VCaP (cell line): ENCODE measurements at regions not wholly inside any gene's neighbourhood (a gene's known extent, or its start where the extent isn't known, plus 50 kb on each side); places are given as distances from the start of the nearest gene placed in this dataset.

ENCODE experiments used
- H3K27ac ChIP-seq: fragments of 450-650 bp; 2 replicates; pipeline ENCODE4 v1.5.1; 2017
- TF ChIP-seq, protein P1 (sequence below): fragments of 450-650 bp; conservative IDR thresholded peaks from 2 replicates; pipeline ENCODE4 v1.5.1; 2017; ENCODE audit warnings: mild to moderate bottlenecking, moderate library complexity

DNA sequence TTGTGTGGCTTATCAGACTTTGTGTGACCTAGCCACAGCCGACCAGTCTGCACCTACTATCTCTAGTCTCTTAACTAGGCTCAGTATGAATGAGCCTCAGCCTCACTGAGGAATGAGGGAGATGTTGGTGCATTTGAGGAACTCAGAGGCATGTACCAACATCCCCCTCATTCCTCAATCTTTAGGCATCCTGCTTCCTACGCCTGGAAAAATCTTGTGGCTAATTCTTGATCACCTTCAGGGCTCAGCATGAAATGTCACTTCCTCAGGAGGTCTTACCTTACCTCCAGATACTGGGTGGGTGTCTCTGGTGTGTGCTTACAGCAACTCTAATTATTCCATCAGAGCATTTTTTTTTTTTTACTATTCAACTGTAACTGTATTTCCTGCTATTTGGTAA is 148.8 kb upstream of the TMCC3 start:
- TF ChIP-seq, protein P1, sequence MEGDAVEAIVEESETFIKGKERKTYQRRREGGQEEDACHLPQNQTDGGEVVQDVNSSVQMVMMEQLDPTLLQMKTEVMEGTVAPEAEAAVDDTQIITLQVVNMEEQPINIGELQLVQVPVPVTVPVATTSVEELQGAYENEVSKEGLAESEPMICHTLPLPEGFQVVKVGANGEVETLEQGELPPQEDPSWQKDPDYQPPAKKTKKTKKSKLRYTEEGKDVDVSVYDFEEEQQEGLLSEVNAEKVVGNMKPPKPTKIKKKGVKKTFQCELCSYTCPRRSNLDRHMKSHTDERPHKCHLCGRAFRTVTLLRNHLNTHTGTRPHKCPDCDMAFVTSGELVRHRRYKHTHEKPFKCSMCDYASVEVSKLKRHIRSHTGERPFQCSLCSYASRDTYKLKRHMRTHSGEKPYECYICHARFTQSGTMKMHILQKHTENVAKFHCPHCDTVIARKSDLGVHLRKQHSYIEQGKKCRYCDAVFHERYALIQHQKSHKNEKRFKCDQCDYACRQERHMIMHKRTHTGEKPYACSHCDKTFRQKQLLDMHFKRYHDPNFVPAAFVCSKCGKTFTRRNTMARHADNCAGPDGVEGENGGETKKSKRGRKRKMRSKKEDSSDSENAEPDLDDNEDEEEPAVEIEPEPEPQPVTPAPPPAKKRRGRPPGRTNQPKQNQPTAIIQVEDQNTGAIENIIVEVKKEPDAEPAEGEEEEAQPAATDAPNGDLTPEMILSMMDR = no peak
- no peak overlapping the region for H3K27ac ChIP-seq

DNA sequence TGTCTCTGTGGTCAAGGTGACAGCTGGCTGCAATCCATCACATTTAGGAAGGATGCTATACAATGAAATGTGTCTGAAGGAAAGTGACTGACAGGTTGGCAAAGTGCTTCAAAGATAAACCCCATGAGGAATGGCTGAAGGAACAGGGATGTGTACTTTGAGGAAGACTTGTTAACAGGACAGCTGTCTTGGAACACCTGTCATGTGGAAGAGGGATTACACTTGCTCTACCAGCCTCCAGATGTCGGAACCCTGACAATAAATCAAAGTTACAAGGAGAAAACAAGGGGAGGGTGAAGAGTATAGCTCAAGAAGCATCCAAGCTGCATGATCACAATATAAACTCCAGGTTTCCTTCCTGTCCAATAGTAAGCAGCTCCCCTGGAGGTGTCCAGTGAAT is 147.8 kb upstream of the TMCC3 start:
- TF ChIP-seq, protein P1 = no peak
- H3K27ac ChIP-seq = no peak overlapping the region

DNA sequence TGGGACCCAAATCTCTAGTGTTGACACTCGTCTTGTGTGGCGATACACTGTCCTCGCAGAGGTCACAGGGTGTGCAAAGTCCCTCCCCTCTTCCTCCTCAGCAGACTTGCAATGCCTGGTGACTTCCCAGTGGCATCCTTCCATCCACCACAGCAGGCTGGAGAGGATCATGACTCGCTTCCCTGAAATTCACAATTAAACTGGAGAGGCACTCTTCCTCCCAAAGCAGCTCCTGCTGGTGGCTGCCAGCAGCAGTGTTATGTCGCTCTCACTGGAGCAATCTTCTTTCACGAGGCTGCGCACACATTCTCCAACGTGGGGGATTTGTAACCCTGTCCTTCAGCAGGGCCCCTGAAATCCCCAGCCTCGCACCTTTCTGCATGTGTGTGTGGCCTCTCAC is 145.2 kb upstream of the TMCC3 start:
- TF ChIP-seq, protein P1 = no peak
- H3K27ac ChIP-seq = no peak overlapping the region

DNA sequence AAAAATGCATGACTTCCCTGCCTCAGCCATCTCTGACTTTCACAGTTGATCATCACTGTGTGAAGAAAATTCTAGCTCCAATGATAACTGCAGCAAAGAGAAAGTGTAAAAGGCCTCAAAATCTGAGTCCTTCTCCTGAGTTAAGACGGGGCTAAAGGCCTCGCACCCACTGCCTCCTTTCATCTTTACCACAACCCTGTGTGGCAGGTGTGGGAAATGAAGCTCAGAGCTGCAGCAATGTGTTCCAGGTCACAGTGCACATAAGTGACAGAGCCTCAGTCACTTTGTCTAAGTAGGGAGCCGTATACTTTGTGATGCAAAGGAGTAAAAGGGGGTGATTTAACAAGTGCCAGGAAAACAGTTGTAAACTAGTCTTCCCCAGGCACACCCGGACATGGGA is 144.7 kb upstream of the TMCC3 start:
- TF ChIP-seq, protein P1 = no peak
- no peak overlapping the region for H3K27ac ChIP-seq

DNA sequence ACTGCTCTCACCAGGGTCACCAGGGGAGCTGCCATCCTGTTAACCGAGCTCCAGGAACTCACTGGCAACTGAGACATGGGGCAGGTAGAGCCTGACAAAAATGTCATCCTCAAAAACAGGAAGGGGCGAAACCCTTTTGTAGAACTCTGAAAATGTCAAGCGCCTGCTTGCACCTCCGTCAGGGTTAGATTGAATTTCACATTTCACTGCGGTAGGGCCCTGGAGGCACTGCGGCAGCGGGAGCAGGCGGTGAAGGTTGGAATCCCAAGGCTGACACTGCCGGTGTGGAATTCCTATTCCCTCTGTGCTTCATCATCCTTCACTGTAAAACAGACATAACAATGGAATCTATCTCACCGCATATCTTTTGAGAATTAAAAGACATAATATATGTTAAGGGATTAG is 142.8 kb upstream of the TMCC3 start:
- no peak overlapping the region for H3K27ac ChIP-seq
- TF ChIP-seq, protein P1 = no peak

DNA sequence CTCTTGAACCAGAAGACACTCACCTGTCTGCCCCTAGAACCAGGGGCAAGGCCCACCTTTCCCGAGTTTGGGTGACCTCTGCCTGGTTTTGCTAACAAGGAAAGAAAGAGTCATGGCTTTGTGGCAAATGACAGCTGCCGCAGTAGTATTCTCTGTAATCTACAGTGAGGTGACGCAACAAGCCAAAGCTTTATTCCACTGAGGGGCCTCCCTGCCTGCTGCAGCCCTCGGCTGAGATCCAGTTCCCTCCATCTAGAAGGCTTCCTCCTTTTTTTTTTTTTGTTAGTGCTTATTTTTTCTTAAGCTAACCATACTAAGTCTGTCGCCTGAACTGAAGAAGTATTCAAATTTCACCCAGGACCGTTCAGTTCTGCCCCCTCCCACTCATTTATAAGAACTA is 142.3 kb upstream of the TMCC3 start:
- H3K27ac ChIP-seq = no peak overlapping the region
- TF ChIP-seq, protein P1 = no peak

DNA sequence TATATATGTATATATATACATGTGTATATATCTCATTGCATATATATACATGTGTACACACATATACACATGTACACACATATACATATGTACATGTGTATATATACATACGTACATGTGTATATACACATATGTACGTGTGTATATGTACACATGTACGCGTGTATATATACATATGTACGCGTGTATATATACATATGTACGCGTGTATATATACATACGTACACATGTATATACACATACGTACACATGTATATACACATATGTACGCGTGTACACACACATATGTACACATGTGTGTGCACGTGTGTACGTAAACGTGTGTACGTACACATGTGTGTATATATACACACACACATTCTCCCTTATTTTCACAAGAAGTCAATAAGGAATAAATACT is 141.6 kb upstream of the TMCC3 start:
- H3K27ac ChIP-seq = peak overlapping the region; percentile 88; the same call in 1 of the 2 replicates
- TF ChIP-seq, protein P1 = no peak

DNA sequence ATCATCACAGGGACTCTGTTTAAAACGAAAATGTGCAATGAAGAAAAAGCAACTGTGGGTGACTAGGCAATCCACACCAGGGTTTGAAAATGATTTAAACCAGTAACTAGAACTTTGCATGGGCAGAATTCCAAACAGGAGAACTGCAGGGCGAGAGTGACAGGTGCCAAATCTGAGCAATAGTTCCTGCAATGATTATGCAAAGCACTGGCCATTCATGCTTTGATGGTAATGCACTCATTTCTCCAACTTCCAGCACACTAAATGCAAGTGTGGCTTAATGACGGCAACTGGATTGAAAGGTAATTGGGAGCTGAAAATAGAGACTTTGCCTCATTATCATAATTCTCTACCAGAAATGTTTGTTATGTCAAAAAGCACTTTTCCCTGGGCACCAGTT is 140.5 kb upstream of the TMCC3 start:
- TF ChIP-seq, protein P1 = no peak
- H3K27ac ChIP-seq = peak overlapping the region; percentile 88
